Esophagus squamous epithelium (tissue), 4 donors: ENCODE measurements at regions not wholly inside any gene's neighbourhood (a gene's known extent, or its start where the extent isn't known, plus 50 kb on each side); places are given as distances from the start of the nearest gene placed in this dataset.

ENCODE experiments used
- POLR2A ChIP-seq, 4 donors: fragments of 450-650 bp; IDR thresholded peaks; one replicate each; pipeline ENCODE4 v1.6.1; 2017; ENCODE audit warnings: antibody characterized with exemption in 4 of 4, mild to moderate bottlenecking in 4 of 4, moderate library complexity in 3 of 4
- TF ChIP-seq, protein P1 (sequence below), 6 experiments: fragments of 450-650 bp in 4 of 6; fragments of 200-600 bp in 2 of 6; sonication (generic) in 2 of 6; IDR thresholded peaks; one replicate each; pipeline ENCODE4 v1.5.1; 2016 to 2019; ENCODE audit warnings: antibody characterized with exemption in 6 of 6, mild to moderate bottlenecking in 4 of 6, moderate library complexity in 4 of 6

DNA sequence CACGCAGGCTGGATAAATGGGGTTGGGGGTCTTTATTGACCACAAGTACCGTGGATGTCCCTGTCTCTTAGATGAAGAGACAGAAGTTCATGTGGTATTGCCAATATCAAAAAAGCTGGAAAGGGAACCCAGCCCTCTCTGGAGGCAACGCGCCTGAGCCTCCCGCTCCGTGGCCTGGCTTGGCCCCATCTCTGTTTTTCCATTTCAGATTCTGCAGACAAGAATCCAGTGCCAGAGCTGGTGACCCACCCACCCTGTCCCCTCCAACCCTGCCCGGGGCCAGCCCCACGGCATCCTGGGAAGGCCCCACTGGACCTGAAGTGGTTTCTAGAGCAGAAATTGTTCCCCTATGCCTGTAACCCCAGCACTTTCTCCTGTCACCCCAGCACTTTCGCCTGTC is 57.7 kb downstream of the PTPRS start:
- TF ChIP-seq POLR2A (IDR thresholded peaks at IDR 0.05) = no peak
- TF ChIP-seq, protein P1, sequence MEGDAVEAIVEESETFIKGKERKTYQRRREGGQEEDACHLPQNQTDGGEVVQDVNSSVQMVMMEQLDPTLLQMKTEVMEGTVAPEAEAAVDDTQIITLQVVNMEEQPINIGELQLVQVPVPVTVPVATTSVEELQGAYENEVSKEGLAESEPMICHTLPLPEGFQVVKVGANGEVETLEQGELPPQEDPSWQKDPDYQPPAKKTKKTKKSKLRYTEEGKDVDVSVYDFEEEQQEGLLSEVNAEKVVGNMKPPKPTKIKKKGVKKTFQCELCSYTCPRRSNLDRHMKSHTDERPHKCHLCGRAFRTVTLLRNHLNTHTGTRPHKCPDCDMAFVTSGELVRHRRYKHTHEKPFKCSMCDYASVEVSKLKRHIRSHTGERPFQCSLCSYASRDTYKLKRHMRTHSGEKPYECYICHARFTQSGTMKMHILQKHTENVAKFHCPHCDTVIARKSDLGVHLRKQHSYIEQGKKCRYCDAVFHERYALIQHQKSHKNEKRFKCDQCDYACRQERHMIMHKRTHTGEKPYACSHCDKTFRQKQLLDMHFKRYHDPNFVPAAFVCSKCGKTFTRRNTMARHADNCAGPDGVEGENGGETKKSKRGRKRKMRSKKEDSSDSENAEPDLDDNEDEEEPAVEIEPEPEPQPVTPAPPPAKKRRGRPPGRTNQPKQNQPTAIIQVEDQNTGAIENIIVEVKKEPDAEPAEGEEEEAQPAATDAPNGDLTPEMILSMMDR (IDR thresholded peaks at IDR 0.05) = no peak
